Naive thymus-derived CD8-positive, alpha-beta T cell (primary cell): ENCODE measurements at regions not wholly inside any gene's neighbourhood (a gene's known extent, or its start where the extent isn't known, plus 50 kb on each side); places are given as distances from the start of the nearest gene placed in this dataset.
"Not testable (repeated sequence)": the region's sequence is repeated elsewhere in the genome, so short reads cannot be mapped to it uniquely, and the experiment has no call there.

ENCODE experiments used
- ATAC-seq, 2 donors: fragments of 150-1000 bp; cut with Tn5 transposase in 1 of 2; sonication (Bioruptor Pico), chemical (Tn5 transposase) in 1 of 2; 1 replicate in 1 of 2; 2 replicates in 1 of 2; pipeline ENCODE4 v1.10.0; 2021; ENCODE audit warnings: mild to moderate bottlenecking in 2 of 2, moderate library complexity in 2 of 2
- POLR2A ChIA-PET: fragments of 350-600 bp; sonication (Branson Sonifier 250); formaldehyde crosslinking; loops from one replicate; lab custom pipeline; 2021; ENCODE audit warnings: antibody characterized with exemption; lab: Charles Lee
- DNase-seq, 10 donors: peaks; one replicate each; pipeline versions ENCODE4 v3.0.0 to v3.0.0-alpha.2; 2020 to 2022
- H3K27ac Mint-ChIP-seq, 10 donors: one replicate each; pipeline ENCODE4 v1.8.0; 2020 to 2022; ENCODE audit warnings: mild to moderate bottlenecking in 10 of 10, mixed read lengths in 10 of 10, moderate library complexity in 4 of 10, inconsistent platforms in 1 of 10
- H3K27me3 Mint-ChIP-seq, 5 donors: one replicate each; pipeline ENCODE4 v1.8.0; 2021 to 2022; ENCODE audit warnings: mixed read lengths in 5 of 5
- H3K36me3 Mint-ChIP-seq, 3 donors: one replicate each; pipeline ENCODE4 v1.8.0; 2020 to 2022; ENCODE audit warnings: mixed read lengths in 3 of 3, mild to moderate bottlenecking in 2 of 3, inconsistent platforms in 1 of 3
- H3K4me1 Mint-ChIP-seq, 4 donors: one replicate each; pipeline ENCODE4 v1.8.0; 2021 to 2022; ENCODE audit warnings: mixed read lengths in 4 of 4
- H3K4me3 Mint-ChIP-seq, 10 donors: one replicate each; pipeline ENCODE4 v1.8.0; 2020 to 2022; ENCODE audit warnings: mild to moderate bottlenecking in 10 of 10, mixed read lengths in 10 of 10, moderate library complexity in 6 of 10, inconsistent platforms in 1 of 10
- H3K9me3 Mint-ChIP-seq, 9 donors: one replicate each; pipeline ENCODE4 v1.8.0; 2020 to 2022; ENCODE audit warnings: mixed read lengths in 9 of 9, mild to moderate bottlenecking in 3 of 9, inconsistent platforms in 1 of 9, moderate library complexity in 1 of 9

DNA sequence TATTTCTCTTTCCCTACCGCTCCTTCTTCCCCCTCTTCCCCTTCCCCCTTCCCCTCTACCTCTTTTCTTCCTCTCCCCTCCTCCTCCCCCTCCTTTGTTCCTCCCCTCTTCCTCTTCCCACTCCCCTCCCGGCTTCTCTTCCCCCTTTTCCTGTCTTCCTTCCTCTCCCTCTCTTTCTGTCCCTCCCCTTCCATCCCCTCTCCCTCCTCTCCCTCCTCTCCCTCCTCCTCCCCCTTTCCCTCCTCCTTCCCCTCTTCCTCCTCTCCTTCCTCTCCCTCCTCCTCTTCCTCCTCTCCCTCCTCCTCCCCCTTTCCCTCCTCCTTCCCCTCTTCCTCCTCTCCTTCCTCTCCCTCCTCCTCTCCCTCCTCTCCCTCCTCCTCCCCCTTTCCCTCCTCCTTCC is 81.5 kb downstream of the TFAP2C start:
- H3K36me3 Mint-ChIP-seq, POLR2A ChIA-PET, H3K9me3 Mint-ChIP-seq, H3K4me1 Mint-ChIP-seq, H3K4me3 Mint-ChIP-seq, H3K27ac Mint-ChIP-seq, ATAC-seq, DNase-seq: not testable (repeated sequence)
- H3K27me3 Mint-ChIP-seq = peaks cover 7 to 34% (median 23%) of the 10 kb centered on the region in 5 donors

DNA sequence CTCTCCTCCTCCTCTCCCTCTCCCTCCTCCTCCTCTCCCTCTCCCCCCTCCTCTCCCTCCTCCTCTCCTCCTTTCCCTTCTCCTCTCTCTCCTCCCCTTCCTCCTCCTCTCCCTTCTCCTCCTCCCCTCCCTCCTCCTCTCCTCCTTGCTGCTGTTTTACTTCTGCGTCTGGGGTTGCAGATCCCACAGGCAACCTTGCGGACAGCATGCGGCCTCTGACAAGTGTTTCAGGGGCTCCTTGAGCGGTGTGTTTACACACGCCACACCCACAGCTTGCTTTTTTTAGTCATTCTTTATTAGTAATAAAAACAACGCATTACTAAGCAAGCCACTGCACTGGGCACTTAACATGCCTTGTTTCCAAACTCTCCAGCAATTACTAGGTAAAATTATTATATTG is 81.9 kb downstream of the TFAP2C start:
- Mint-ChIP-seq H3K4me3 (no peak overlapping the region), H3K27ac (no peak overlapping the region), H3K9me3 (peaks cover 0 to 4% (median 0%) of the 10 kb centered on the region in 9 donors), H3K4me1 (no peaks in the 10 kb centered on the region), H3K27me3 (peaks cover 8 to 34% (median 24%) of the 10 kb centered on the region in 5 donors), H3K36me3 (no peaks in the 10 kb centered on the region)
- POLR2A ChIA-PET = no interaction called here
- DNase-seq (no peak), ATAC-seq (no peak)

DNA sequence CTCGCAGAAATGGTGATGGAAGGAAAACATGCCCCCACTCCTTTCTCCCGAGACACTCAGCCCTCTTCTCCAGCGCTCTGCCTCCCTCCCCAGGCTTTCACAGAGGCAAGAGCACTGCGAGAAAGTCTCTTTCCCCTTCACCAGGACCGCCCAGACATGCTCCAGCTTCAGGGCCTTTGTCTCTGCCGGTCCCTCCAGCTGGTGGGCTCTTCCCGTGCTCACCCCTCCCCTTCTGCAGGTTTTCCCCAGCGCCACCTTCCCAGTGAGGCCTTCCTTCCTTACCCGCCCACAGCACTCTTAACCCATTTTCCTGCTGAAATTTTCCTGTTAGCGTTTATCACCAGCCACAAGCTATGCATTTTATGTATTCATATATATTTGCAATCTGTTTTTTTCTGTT is 86.2 kb downstream of the TFAP2C start:
- H3K4me1 Mint-ChIP-seq = no peaks in the 10 kb centered on the region
- POLR2A ChIA-PET = no interaction called here
- H3K4me3 Mint-ChIP-seq = no peak overlapping the region
- H3K36me3 Mint-ChIP-seq = no peaks in the 10 kb centered on the region
- H3K27me3 Mint-ChIP-seq = peaks cover 8 to 24% (median 15%) of the 10 kb centered on the region in 5 donors
- peaks cover 0 to 3% (median 0%) of the 10 kb centered on the region in 9 donors for H3K9me3 Mint-ChIP-seq
- DNase-seq = no peak
- no peak for ATAC-seq
- no peak overlapping the region for H3K27ac Mint-ChIP-seq

DNA sequence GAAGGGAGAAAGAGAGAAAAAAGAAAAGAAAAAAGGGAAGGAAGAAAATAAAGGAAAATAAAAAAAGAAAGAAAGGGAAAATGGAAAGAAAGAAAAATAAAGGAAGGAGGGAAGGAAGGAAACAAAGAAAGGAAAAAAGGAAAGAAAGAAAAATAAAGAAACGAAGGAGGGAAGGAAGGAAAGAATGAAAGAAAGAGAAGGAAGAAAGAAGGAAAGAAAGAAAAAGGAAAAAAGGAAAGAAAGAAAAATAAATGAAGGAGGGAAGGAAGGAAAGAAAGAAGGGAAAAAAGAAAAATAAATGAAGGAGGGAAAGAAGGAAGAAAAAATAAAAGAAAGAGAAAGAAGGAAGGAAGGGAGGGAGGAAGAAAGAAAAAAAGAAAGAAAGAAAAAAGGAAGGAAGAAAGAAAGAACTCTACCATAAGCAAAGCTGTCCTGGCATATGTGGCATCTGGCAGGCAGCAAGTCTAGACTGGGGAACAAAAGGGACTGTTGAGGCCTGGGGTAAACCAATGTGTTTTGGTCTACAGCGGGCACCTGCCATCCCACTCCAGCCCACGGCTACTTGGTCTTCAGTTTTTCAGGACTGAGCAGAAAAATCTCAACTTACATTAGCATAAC is 86.9 kb downstream of the TFAP2C start:
- Mint-ChIP-seq H3K27me3 (peaks cover 8 to 24% (median 16%) of the 10 kb centered on the region in 5 donors), H3K4me1 (peaks cover 0 to 1% (median 0%) of the 10 kb centered on the region in 4 donors), H3K4me3 (no peak overlapping the region), H3K9me3 (peaks cover 0 to 3% (median 0%) of the 10 kb centered on the region in 9 donors), H3K27ac (no peak overlapping the region), H3K36me3 (no peaks in the 10 kb centered on the region)
- POLR2A ChIA-PET = no interaction called here
- DNase-seq = no peak
- no peak for ATAC-seq

DNA sequence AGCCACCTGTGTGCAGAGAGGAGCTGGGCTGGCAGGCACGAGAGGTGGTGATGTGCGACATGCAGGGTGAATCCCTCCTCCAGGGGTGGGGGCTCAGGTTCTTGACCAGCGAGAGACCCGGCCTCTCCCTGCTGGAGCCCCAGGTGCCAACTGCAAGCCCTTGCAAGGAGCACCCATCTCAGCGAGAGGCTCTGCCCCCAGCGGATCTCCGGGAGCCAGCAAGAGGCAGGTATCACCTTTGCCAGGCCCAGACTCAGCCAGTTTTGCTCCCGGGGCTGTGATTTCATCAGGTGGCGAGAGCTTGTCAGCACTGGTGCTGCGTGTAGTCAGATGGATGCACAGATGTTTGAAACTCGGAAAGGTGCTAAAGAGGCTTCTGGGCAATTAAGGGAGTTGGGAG is 87.7 kb downstream of the TFAP2C start:
- peaks cover 0 to 3% (median 0%) of the 10 kb centered on the region in 9 donors for H3K9me3 Mint-ChIP-seq
- H3K4me3 Mint-ChIP-seq = no peak overlapping the region
- no peak for DNase-seq
- ATAC-seq = no peak
- no peak overlapping the region for H3K27ac Mint-ChIP-seq
- peaks cover 4 to 20% (median 12%) of the 10 kb centered on the region in 5 donors for H3K27me3 Mint-ChIP-seq
- POLR2A ChIA-PET = no interaction called here
- H3K4me1 Mint-ChIP-seq = peaks cover 0 to 2% (median under 1%) of the 10 kb centered on the region in 4 donors
- H3K36me3 Mint-ChIP-seq = no peaks in the 10 kb centered on the region

DNA sequence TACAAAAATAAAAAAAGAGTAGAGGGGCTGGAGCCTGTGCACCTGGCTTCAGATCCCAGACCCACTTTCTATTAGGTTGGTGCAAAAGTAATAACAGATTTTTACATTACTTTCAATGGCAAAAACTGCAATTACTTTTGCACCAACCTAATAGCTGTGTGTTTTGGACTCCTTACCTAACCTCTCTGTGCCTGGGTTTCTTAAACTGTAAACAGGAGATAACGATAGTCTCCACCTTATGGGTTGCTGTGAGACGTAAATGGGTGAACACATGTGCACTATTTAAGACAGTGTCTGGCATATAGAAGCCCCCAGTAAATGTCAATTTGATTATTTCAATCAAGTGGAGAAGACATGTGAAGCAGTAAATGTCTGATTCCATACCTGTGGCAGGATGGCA is 89.7 kb downstream of the TFAP2C start:
- Mint-ChIP-seq H3K36me3 (no peaks in the 10 kb centered on the region), H3K27me3 (peaks cover 4 to 11% (median 10%) of the 10 kb centered on the region in 5 donors), H3K4me3 (no peak overlapping the region), H3K27ac (no peak overlapping the region), H3K9me3 (peaks cover 0 to 2% (median 0%) of the 10 kb centered on the region in 9 donors), H3K4me1 (peaks cover 0 to 5% (median 3%) of the 10 kb centered on the region in 4 donors)
- POLR2A ChIA-PET = no interaction called here
- DNase-seq = no peak
- no peak for ATAC-seq

DNA sequence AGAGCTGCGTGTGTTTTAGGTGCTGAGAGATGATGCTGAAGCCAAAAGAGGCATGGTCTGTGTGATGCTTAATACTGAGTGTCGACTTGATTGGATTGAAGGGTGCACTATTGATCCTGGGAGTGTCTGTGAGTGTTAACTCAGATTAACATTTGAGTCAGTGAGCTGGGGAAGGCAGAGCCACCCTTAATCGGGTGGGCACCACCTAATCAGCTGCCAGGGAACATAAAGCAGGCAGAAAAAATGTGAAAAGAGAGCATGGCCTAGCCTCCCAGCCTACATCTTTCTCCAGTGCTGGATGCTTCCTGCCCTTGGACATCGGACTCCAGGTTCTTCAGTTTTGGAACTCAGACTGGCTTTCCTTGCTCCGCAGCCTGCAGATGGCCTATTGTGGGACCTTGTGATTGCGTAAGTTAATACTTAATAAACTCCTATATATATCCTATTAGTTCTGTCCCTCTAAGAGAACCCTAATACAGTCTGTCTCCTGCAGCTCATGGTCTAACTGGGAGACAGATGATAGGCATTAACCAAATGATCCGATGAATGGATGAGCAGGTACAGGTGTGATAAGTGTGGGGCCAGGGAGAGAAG is 91.6 kb downstream of the TFAP2C start:
- ATAC-seq (no peak), DNase-seq (no peak)
- H3K27ac Mint-ChIP-seq = no peak overlapping the region
- no peaks in the 10 kb centered on the region for H3K36me3 Mint-ChIP-seq
- POLR2A ChIA-PET = no interaction called here
- no peaks in the 10 kb centered on the region for H3K9me3 Mint-ChIP-seq
- H3K4me3 Mint-ChIP-seq = no peak overlapping the region
- H3K27me3 Mint-ChIP-seq = peaks cover 0 to 7% (median 3%) of the 10 kb centered on the region in 5 donors
- peaks cover 0 to 5% (median 3%) of the 10 kb centered on the region in 4 donors for H3K4me1 Mint-ChIP-seq

DNA sequence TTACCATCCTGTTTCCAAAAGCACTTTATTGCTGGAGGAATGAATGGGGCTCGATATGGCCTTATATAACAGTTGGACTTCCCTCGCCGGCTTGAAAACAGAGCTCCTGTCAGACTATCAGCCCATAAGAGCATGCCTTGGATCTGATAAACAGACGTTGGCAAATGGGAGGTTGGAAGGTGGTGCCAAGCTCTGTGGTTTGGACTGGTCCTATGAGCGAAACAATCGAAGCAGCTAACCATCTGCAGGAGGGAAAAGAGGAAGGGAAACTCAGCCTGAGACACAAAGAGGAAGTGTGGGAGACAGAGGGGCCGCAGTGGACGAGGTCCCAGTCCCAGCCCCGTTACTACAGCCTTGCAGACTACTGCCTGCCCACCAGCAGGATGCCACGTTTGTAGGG is 92.9 kb downstream of the TFAP2C start:
- no peak for DNase-seq
- Mint-ChIP-seq H3K27me3 (peaks cover 0 to 6% (median 2%) of the 10 kb centered on the region in 5 donors), H3K4me1 (peaks cover 0 to 5% (median 3%) of the 10 kb centered on the region in 4 donors), H3K27ac (peak overlapping the region in 1 of 10 donors; percentile 41), H3K36me3 (no peaks in the 10 kb centered on the region), H3K4me3 (no peak overlapping the region), H3K9me3 (no peaks in the 10 kb centered on the region)
- ATAC-seq = no peak
- POLR2A ChIA-PET = no interaction called here

DNA sequence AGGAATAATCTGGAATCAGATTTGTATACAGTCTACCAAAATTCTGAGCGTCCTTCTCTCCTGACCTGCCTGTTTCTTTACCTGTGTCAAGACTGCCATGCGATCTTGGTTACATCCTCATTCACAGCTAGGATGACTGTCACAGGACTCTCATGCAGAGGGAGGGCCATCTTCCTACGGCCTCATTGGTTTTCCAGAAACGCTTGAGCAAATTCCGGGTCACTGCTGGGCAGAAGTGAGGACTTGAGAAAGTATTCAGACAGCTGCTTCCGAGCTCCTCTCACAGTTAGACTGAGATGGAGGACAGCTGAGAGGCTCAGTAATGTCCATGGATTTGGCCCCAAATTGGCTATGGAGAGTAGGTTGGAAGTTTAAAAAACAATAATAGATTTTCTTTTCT is 94.2 kb downstream of the TFAP2C start:
- H3K4me1 Mint-ChIP-seq = peaks cover 0 to 5% (median 3%) of the 10 kb centered on the region in 4 donors
- peaks cover 0 to 6% (median 2%) of the 10 kb centered on the region in 5 donors for H3K27me3 Mint-ChIP-seq
- no peak overlapping the region for H3K27ac Mint-ChIP-seq
- H3K9me3 Mint-ChIP-seq = peaks cover 0 to 3% (median 0%) of the 10 kb centered on the region in 9 donors
- DNase-seq = no peak
- H3K36me3 Mint-ChIP-seq = no peaks in the 10 kb centered on the region
- H3K4me3 Mint-ChIP-seq = no peak overlapping the region
- POLR2A ChIA-PET = no interaction called here
- no peak for ATAC-seq

DNA sequence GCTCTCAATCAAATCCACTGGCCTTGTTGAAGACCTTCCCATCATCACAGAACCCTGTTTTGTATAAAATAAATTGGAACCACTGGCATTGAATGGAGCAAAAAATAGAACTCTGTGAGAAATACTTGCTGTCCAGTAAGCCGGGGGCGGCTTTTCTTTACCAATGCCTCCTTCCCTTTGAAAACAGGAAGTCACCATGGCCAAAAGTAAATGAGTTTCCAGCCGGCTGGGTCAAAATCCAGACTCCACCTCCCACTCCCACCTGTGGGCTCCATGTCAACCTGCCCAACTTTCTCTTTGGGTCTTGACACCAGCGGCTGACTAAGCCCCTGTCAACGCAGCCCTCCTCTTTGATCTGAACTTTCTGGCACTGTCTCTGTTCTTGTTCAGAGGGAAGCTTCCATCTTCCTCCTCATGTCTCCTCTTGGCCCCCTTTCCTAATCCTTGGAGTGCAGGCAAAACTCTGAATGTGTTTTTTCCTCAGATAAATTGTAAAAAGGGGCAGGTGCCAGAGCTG is 95.2 kb downstream of the TFAP2C start:
- H3K4me3 Mint-ChIP-seq = no peak overlapping the region
- H3K27ac Mint-ChIP-seq = no peak overlapping the region
- peaks cover 0 to 6% (median 2%) of the 10 kb centered on the region in 5 donors for H3K27me3 Mint-ChIP-seq

DNA sequence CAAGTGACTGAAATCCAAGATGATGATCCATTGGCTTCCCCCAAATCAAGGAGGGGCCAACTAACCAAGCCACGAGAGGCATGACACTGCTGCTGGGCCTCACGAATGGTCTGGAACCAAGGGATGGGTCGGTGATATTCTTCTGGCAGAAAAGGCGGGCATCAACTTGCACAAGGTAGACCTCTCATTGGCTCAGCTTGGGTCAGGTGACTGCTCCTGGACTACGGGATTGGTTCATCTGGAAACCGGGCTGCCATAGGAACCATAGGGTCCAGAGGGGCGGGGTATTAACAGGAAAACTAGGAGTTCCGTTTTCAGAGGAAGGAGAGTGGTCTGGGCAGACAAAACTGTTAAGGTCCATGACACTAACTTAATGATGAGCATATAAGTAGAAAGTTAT is 100.9 kb downstream of the TFAP2C start:
- no peak overlapping the region for H3K27ac Mint-ChIP-seq
- H3K4me1 Mint-ChIP-seq = no peaks in the 10 kb centered on the region
- peaks cover 0 to 3% (median 0%) of the 10 kb centered on the region in 9 donors for H3K9me3 Mint-ChIP-seq
- DNase-seq = no peak
- no peaks in the 10 kb centered on the region for H3K36me3 Mint-ChIP-seq
- no peak for ATAC-seq
- H3K27me3 Mint-ChIP-seq = peaks cover 4 to 10% (median 6%) of the 10 kb centered on the region in 5 donors
- POLR2A ChIA-PET = no interaction called here
- H3K4me3 Mint-ChIP-seq = no peak overlapping the region

More for the DNA sequence above, 95.2 kb downstream of the TFAP2C start:
- POLR2A ChIA-PET = no interaction called here
- Mint-ChIP-seq H3K9me3 (peaks cover 0 to 3% (median 0%) of the 10 kb centered on the region in 9 donors), H3K36me3 (no peaks in the 10 kb centered on the region), H3K4me1 (peaks cover 0 to 5% (median 3%) of the 10 kb centered on the region in 4 donors)
- no peak for DNase-seq
- no peak for ATAC-seq

DNA sequence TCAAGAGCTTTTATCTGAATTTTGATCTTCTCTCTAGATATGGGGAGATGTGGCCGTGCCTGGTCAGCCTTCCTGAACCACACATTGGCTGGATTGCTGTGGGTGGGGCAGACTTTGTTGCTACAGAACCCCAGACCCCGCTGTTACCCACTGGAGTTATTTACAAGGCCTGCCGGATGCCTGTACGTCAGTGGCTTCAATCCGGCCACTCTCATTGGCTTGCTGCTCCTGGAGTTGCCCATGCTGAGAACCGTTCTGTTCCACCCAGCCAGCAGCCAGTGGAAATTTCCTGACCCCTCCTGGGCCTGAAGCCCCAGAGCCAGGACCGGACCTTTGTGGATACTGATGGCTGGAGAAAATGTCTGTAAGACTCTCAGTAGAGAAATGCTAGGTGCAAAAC is 101.9 kb downstream of the TFAP2C start:
- Mint-ChIP-seq H3K27ac (no peak overlapping the region), H3K9me3 (peaks cover 0 to 3% (median 0%) of the 10 kb centered on the region in 9 donors), H3K36me3 (no peaks in the 10 kb centered on the region), H3K4me3 (no peak overlapping the region), H3K4me1 (peaks cover 0 to 3% (median 0%) of the 10 kb centered on the region in 4 donors), H3K27me3 (peaks cover 10 to 20% (median 11%) of the 10 kb centered on the region in 5 donors)
- ATAC-seq (no peak), DNase-seq (no peak)
- POLR2A ChIA-PET = no interaction called here

DNA sequence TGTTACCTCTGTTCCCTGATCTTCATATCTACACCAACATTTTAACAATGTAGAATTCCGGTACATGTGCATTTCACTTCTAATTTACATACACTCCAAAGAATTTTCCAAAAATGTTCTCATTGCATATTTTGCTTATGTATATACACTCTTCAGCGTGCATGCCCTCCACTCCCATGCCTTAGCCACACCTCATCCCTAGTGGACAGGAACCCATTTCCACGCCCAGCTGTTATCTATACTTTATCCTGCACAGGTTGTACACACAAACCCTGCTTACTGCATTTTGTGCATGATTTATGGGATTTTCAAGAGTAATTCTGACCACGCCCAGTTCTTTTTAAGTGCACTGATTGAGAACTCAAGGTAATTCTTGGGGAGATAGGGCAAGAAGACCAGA is 102.4 kb downstream of the TFAP2C start:
- Mint-ChIP-seq H3K4me1 (peaks cover 0 to 5% (median 0%) of the 10 kb centered on the region in 4 donors), H3K36me3 (no peaks in the 10 kb centered on the region), H3K27me3 (peaks cover 15 to 25% (median 16%) of the 10 kb centered on the region in 5 donors), H3K27ac (no peak overlapping the region), H3K9me3 (peaks cover 0 to 3% (median 0%) of the 10 kb centered on the region in 9 donors), H3K4me3 (no peak overlapping the region)
- POLR2A ChIA-PET = no interaction called here
- DNase-seq (no peak), ATAC-seq (no peak)
